ENCODE measurements at regions not wholly inside any gene's neighbourhood (a gene's known extent, or its start where the extent isn't known, plus 50 kb on each side); places are given as distances from the start of the nearest gene placed in this dataset.

DNA sequence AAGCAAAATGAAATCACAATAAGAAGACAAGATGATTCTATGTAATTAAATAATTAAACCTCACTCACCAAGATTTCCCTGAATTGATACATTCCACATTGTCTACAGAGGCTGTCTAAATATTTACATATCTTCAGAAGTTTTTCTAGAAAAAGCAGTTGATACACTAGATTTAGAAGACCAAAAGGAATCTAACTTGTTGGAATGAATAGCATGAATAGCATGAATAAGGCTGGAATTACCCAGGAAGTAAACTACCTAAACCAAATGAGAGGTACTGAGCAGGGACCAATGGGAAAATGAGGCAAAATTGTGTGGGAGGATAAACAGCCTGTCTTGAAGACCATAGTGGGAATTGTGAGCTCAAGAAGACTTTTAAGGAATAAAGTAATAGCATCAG lies 479.7 kb downstream of the TXNL1 start:
- TF ChIP-seq TAF1 (IDR thresholded peaks at IDR 0.05; ENCODE audit: borderline replicate concordance, insufficient read depth, low read length), result no peak

DNA sequence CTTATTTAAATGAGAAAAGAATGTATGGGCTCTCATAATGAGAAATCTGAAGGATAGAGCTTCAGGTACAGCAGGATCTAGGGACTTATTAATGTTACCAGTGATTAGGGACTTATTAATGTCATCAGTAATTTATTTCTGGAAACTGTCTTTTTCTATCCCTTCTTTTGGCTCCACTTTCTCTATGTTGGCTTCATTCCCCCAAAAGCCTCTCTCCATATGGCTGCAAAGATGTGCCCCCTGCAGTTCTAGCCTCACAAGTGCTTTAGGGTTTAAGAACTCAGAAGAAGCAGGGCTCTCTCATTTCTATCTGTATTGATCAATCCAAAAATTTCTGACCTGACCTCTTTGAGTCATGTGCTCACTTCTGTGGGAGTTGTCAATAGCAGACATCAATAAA lies 480.9 kb downstream of the TXNL1 start:
- TF ChIP-seq POLR2AphosphoS5 (IDR thresholded peaks at IDR 0.05; ENCODE audit: low read depth, low read length) (no peak), FOXP2 (optimal IDR thresholded peaks at IDR 0.05; ENCODE audit: borderline replicate concordance, extremely low read depth, extremely low read length, insufficient read depth) (no peak), SIN3A (IDR thresholded peaks at IDR 0.05; ENCODE audit: borderline replicate concordance, insufficient read depth, low read length) (no peak)

DNA sequence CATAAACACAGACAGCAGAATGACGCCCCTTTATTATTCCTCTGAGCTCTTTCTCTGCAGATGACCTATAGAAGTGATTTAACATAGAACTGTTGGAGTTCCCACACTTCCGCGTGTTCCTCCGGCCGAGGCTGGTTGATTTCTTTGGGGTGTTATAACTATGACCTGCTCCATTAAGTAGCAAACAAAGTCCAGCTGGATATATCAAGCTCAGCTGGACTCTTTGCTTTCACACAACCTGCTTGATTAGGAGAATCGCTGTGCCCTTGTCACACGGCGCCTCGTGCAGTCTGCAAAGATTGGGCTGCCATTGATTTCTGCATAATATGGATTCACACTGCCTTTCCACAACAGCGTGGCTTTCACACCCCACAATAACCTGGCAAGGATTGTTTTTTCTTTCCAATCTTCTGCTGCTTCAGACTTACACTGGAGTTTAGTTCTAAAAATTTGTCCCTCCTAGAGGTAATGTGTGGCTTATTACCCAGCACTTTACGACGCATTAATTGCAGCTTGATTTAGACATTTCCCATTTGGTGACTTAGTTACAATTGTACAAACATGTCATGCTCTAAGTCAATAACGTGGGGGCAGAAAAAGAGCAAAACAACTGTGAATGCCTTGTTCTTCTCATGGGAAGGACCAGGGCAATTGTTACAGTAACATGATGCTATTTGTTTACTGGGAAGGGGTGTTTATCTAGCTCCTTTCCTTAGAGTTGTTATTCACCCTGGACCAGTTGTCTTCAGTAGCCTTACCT lies 485.7 kb downstream of the TXNL1 start:
- TF ChIP-seq, protein P1, sequence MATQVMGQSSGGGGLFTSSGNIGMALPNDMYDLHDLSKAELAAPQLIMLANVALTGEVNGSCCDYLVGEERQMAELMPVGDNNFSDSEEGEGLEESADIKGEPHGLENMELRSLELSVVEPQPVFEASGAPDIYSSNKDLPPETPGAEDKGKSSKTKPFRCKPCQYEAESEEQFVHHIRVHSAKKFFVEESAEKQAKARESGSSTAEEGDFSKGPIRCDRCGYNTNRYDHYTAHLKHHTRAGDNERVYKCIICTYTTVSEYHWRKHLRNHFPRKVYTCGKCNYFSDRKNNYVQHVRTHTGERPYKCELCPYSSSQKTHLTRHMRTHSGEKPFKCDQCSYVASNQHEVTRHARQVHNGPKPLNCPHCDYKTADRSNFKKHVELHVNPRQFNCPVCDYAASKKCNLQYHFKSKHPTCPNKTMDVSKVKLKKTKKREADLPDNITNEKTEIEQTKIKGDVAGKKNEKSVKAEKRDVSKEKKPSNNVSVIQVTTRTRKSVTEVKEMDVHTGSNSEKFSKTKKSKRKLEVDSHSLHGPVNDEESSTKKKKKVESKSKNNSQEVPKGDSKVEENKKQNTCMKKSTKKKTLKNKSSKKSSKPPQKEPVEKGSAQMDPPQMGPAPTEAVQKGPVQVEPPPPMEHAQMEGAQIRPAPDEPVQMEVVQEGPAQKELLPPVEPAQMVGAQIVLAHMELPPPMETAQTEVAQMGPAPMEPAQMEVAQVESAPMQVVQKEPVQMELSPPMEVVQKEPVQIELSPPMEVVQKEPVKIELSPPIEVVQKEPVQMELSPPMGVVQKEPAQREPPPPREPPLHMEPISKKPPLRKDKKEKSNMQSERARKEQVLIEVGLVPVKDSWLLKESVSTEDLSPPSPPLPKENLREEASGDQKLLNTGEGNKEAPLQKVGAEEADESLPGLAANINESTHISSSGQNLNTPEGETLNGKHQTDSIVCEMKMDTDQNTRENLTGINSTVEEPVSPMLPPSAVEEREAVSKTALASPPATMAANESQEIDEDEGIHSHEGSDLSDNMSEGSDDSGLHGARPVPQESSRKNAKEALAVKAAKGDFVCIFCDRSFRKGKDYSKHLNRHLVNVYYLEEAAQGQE (IDR thresholded peaks at IDR 0.05; ENCODE audit: insufficient read depth in 1 of 2, low read depth in 2 of 2, low read length in 2 of 2), result no peak

DNA sequence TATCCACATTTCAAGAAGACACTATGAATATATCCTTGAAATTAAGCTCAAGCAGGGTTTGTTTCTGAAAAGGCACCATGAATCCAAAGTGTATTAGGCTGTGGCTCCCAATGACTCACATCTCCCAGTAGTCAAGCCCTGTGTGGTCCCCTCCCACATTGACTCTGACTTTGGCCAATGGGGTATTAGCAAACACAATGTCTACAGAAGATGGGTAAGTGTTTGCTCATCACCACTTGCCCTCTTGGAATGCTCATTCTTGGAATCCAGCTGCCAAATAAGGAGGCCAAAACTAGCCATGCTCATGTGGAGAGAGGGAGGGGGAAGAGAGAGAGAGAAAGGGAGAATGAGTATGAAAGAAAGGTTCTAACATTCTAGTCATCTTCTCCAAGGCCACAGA lies 490.0 kb downstream of the TXNL1 start:
- TF ChIP-seq POLR2AphosphoS5 (IDR thresholded peaks at IDR 0.05; ENCODE audit: low read depth, low read length) (no peak), TAF1 (IDR thresholded peaks at IDR 0.05; ENCODE audit: borderline replicate concordance, insufficient read depth, low read length) (no peak), SIN3A (IDR thresholded peaks at IDR 0.05; ENCODE audit: borderline replicate concordance, insufficient read depth, low read length) (no peak), FOXP2 (optimal IDR thresholded peaks at IDR 0.05; ENCODE audit: borderline replicate concordance, extremely low read depth, extremely low read length, insufficient read depth) (no peak)
- TF ChIP-seq, protein P1 (IDR thresholded peaks at IDR 0.05; ENCODE audit: insufficient read depth in 1 of 2, low read depth in 2 of 2, low read length in 2 of 2), result no peak

DNA sequence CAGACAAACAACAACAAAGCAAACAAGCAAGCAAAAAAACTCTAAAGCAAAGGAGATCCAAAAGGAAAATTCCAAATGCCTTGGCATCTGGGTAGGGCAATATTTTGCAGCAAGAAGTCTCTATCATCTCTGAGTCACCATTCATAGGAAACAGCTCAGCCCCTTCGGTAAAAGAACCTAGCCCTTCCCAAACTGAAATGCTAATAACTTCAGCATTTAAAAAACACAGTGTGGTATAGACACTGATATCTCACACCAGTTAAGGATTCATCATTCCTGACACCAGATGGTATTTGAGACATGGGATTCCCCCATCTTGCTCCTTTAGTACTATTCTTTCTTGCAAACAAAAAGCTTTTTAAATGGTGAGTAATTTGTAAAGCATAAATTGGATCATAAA lies 491.8 kb downstream of the TXNL1 start:
- TF ChIP-seq POLR2AphosphoS5 (IDR thresholded peaks at IDR 0.05; ENCODE audit: low read depth, low read length), result no peak
- TF ChIP-seq, protein P1 (IDR thresholded peaks at IDR 0.05; ENCODE audit: insufficient read depth in 1 of 2, low read depth in 2 of 2, low read length in 2 of 2), result no peak
- no peak for TF ChIP-seq SIN3A (IDR thresholded peaks at IDR 0.05; ENCODE audit: borderline replicate concordance, insufficient read depth, low read length)
- no peak for TF ChIP-seq FOXP2 (optimal IDR thresholded peaks at IDR 0.05; ENCODE audit: borderline replicate concordance, extremely low read depth, extremely low read length, insufficient read depth)
- no peak for TF ChIP-seq TAF1 (IDR thresholded peaks at IDR 0.05; ENCODE audit: borderline replicate concordance, insufficient read depth, low read length)

DNA sequence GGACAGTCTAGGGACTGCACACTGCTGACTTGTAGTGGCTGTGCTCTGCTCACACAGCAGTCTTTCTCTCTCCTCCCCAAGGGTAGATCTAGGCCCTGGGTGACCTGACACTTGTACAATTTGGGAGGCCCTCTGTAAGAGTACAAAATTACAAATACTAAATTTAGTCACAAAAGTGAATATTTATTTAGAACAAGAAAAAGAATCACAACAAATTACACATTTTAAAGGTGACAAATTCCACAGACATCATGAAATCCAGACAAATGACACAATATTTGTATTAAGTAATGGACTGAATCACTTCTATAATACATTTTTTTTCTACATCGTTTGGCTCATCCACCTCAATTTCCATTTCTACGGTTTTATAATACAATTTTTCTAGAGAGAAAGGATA lies 496.4 kb downstream of the TXNL1 start:
- TF ChIP-seq SIN3A (IDR thresholded peaks at IDR 0.05; ENCODE audit: borderline replicate concordance, insufficient read depth, low read length), result no peak
- TF ChIP-seq, protein P1 (IDR thresholded peaks at IDR 0.05; ENCODE audit: insufficient read depth in 1 of 2, low read depth in 2 of 2, low read length in 2 of 2), result no peak

Data from PFSK-1 (cell line).